Hypothalamus (tissue), 51 donors: ENCODE measurements at regions not wholly inside any gene's neighbourhood (a gene's known extent, or its start where the extent isn't known, plus 50 kb on each side); places are given as distances from the start of the nearest gene placed in this dataset.
"Not testable (repeated sequence)": the region's sequence is repeated elsewhere in the genome, so short reads cannot be mapped to it uniquely, and the experiment has no call there.

ENCODE experiments used
- DNase-seq, 51 donors: peaks; one replicate each; lab custom pipeline; 2025; lab: John Stamatoyannopoulos, UW

DNA sequence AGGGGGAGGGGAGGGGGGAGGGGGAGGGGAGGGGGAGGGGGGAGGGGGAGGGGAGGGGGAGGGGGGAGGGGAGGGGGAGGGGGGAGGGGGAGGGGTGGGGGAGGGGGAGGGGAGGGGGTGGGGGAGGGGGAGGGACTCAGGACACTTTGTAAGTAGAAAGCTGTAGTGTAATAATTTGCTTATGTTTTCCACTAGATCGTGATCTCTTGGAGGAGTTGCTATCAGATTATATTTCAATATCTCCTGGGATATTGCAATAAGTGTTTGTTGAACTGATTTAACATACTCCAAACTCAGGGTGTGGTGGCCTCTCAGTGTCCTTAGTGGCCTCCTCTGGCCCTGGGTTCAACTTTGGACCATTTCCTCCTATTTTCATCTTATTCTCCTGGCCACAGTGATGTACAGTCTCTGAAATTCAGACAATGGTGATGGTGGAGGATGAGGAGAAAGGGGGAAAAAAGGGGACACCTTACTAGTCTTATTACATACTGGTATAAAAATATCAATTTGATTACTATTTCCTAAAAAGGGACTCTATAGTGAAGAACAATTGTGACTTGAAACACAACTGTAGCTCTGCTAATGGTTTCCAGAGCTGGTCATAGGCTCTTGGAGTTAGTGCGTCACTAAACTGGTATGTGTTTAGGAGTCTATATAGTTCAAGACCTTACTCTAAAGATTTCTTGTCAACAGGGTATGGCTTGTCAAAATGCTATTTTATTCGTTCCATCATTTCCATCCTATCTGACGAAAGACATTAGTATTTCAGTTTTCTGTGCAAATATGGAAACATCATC, 89.6 kb downstream of the DDX1 start:
- no peak for DNase-seq

DNA sequence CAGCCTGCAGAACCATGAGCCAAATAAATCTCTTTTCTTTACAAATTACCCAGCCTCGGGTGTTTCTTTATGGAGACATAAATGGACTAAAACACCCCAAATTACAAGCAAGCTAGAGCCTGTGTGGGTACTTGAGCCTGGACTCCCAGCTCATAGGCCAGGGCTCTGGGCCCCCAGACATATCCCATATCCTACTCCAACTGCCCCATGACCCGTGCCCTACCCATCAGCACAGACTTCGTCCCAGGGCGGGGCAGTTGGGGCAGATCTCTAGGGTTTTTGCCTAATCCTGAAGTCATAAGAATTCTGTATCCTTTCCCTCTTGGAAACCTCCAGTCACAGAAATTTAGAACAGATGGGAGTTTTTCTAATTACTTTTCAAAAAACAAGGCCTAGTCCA, 90.7 kb downstream of the DDX1 start:
- no peak for DNase-seq

DNA sequence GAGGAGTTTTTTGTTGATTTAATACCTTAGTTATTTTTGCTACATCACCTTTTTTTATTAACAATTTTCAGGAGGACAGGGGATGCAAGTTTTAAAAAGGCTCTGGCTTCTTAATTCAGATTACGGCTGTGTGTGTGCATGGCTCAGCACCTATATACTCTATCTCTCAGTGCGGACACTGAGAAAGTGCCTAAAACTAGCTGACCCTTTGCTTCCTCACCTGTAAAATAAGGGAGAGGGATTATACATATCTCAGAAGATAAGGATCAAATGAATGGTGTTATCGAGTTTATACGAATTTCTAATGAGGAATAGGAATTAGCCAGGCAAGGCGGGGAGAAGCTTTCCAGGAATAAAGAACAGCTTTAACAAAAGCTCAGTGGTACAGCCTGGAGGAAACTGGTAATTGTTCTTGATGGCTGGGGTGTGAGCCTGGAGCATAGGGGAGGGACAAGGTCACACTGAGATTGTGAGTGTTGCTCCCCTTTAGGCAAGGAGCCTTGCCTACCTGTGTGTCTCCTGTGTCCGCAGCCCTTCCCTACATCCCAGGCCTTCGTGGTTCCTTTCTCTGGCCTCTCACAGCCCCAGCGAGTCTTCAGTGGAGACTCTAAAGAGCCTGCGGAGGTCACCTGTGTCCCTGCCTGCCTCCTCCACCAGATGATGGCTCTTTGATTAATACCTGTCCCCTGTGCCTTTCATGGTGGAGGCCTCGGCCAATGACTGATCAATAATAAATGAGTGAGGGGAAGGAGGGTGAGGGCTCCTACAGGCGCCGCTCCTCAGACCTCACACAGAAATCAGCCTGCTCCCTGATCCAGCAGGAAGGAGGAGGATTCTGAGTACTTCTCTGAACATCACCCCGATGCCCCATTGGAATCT, 92.7 kb downstream of the DDX1 start:
- DNase-seq = no peak

DNA sequence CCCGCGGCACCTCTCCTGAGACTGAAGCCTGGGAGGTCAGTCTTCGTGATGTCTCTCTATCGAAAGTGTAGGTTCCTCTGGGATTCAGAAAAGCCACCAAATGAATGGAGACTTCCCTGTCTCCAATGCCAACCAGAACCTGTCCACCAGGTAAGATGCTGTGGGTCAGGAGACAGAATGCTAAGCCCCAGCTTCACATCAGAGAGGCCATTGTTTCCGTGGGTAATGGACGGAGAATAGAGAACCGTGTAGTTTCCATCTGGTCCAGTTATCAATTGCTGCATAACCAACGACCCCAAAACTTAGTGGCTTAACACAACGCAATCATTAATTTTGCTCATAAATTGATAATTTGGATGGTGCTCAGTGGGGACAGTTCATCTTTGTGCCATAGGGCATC, 93.5 kb downstream of the DDX1 start:
- DNase-seq = no peak

DNA sequence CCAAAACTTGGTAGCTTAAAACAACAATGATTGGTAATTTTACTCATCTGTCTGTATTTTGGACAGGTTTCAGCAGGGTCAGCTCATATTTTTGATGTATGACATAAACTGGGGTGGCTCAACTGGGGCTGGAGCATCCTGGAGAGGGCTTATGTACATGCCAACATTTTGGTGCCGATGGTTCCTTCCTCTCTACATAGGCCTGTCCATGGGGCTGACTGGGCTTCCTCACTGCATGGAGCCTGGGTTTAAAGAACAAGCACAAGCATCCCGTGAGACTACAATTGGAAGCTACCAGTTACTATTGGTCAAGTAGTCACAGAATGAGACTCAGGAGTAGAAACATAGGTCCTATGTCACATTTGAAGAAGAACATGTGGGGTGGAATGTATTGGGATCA, 95.0 kb downstream of the DDX1 start:
- DNase-seq = no peak

DNA sequence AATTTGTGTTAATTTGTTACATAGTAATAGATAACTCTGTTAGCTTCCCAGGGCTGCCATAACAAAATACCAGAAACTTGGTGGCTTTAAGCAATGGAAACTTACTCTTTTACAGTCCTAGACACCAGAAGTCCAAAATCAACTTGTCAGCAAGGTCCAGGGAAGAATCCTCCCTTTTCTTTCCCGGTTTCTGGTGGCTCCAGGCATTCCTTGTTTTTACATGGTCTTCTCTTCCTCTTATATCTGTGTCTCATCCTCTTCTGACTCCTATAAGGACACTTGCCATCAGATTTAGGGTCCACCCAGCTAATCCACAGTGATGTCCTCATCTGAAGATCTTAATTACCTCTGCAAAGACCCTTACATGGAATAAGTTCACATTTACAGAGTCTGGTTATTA, 95.6 kb downstream of the DDX1 start:
- no peak for DNase-seq

DNA sequence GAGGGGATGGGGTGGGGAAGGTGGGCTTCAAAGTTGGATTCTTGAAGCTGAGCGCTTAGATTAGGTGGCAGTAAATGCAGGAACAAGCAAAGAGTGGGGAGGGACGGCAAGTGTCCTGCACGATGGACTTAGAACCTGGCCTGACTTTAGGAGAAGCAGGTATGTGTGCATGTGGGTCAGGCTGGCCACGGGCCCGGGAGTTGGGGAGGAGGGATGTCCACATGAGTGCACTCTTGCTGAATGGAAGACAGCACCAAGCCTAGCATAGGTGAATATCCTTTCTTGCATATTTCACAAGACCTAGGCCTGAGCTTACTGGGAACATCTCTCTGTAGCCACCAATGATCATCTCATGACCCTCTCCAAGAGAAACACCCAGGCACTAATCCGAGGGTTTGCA, 96.1 kb downstream of the DDX1 start:
- no peak for DNase-seq

DNA sequence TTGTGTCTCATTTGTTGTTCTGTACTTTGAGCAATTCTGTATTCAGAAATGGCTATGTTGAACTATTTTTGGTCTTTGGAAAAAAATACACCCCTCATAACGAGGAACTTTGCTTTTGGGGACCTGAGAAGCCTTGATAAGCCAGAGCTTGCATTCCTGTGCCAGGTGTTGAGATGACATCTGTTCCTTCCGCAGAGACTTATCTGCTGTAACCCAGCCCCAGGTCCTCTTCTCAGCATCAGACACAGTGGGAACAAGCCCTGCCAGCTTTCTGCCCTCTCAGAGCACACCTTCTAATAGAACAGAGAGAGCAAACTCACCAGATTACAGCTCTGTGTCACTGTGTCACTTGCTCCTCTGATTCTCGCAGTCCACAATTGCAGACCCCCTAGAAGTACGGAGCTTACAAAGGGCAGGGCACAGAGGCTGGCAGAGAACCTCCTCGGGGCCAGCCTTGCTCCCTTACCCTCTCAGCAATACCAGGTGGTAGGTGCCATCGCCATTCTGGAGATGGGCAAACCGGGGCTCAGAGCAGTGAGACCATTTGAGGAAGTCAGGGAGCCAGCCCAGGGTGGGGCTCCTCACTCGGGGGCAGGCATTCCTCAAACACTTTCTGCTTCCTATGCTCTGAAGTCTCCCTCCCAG, 97.4 kb downstream of the DDX1 start:
- DNase-seq = no peak

DNA sequence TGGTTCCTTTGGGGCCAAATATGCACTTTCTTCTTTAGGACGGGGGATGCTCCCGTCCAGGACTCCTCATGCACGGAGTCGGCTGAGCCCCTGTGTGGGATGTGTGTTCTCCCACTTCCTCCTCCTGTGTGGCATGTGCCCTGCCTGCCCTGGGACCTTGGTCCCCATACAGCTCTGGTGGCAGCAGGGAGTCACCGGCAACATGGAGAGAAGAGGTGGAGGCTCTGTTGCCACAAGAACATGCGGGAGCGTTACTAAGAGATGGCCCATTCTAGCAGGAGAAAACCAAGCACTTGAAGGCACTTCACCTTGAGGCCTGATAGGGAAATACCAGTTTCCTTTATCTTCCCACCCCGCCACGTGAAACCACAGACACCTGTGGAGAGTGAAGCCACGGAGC, 98.0 kb downstream of the DDX1 start:
- DNase-seq = no peak

DNA sequence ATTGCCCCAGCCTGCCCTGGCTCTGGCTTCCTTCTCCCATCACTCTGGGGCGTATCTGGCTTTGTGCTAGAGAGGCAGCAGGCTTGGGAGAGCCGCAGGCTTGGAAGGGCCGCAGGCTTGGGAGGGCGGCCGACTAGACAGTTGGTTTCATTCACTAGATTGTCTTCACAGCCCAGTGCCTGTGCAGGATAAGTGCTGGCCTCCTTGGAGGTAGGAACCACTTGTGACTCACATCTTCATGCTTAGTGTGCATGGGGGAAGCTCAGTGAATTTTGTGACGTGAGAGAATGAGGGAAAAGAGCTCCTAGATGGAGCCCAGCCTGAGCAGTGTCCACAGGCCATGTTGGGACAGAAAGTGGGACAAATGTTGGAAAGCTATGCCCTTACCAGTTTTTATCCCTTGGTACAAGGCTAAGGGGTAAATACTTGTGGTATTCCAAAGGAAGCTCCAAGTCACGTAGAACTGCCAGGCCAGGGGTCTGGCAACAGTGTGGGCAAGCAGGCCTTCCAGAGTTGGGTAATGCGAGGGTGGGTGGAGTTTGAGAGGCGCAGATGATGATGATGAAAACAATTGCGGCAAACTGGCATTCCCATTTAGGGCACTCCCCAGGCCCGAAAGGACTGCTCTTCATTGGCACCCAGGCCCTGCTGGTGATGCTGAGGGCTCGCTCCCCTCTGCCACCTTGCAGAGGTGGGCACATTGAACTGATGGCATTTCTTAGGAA, 100.1 kb downstream of the DDX1 start:
- no peak for DNase-seq

DNA sequence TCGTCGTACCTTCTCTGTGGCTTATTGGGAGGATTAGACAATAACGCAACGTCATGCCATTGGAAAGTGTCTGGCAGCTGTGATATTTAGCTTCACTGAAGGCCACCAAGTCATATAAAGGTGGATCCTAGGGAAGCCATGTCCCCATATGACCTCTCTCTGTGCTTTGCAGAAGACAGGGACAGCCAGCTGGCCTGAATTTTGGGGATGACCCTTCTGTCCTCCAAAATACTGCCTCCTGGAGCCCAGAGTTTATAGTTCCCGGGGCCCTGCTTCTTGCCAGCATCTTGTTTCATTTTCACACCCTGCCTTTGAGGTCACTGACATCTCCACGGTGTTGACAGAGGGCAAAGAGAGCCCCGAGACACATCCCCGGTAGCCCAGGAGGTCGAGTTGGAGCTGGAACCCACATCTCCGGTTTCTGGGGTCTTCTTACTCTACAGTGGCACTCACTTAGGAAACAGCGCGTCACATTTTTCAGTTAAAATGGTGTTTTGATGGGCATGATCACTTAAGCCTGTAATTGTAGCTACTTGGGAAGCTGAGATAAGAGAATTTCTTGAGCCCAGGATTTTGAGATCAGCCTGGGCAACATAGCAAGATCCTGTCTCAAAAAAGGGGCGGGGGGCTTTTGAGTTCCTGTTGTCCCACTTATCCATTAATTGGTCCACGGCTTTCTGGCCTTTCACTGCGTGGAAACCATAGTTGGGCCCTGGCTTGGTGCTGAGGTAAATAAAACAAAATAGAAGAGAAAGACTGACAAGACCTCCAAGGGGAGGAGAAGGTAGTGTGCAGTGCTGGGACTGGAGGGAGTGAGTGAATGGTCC, 101.1 kb downstream of the DDX1 start:
- DNase-seq = no peak

DNA sequence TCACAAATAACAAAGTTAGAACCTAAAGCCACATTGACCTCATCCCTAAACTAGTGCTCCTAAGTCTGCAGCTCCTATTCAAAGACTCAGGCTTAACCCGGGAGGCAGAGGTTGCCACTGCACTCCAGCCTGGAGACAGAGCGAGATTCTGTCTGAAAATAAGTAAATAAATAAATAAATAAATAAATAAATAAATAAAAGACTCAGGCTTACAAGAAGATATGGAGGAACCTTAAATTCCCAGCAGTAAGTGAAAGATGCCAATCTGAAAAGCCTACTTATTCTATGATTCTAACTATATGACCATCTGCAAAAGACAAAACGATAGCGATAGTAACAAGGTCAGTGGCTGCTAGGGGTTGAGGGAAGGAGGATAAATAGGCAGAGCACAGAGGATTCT, 101.7 kb downstream of the DDX1 start:
- no peak for DNase-seq

DNA sequence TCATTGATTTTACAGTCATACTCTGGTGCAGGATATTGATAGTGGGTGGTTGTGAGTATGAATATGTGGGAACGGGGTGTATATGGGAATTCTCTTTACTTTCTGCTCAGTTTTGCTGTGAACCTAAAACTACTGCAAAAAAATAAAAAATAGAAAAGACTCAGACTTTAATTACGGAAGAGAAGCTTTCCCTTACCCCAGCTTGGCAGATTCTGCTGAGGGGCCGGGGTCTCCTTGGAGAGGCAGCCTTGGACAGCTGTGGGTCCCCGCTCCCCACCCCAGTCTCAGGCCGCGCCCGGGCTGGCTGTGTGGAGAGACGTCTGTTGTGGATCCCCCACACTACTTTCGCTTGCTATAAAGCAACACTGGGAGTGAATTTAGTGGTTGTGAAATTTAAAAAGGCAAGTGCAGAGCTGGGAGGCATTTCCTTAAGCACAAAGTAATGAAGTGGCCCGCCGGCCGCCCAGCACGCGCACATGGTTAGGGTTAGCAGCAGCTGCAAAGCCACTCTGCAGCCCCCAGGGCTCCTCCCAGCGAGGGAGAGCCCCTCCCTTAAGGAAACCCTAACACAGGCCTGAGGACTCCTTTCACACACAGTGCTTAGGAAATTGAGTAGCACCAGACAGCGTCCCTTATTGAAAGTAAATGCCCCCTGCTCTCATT, 102.4 kb downstream of the DDX1 start:
- no peak for DNase-seq

DNA sequence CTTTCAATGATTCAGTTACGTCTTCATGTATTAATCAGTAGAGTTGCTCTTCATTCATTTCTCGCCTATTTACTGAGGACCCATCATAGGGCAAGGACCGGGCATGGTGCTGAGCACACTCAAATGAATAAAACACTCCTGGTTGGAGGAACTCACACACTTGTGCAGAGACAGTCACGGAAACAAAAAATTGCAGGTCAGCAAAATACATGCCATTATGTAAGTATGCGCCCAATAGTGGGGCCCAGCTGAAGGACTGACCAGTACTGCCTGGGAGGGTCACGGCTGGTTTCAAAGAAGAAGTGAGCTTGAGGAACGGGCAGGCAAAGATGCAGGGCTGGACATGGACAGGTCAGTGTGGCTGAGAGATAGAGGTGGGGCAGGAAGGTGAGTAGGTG, 102.9 kb downstream of the DDX1 start:
- DNase-seq = no peak

DNA sequence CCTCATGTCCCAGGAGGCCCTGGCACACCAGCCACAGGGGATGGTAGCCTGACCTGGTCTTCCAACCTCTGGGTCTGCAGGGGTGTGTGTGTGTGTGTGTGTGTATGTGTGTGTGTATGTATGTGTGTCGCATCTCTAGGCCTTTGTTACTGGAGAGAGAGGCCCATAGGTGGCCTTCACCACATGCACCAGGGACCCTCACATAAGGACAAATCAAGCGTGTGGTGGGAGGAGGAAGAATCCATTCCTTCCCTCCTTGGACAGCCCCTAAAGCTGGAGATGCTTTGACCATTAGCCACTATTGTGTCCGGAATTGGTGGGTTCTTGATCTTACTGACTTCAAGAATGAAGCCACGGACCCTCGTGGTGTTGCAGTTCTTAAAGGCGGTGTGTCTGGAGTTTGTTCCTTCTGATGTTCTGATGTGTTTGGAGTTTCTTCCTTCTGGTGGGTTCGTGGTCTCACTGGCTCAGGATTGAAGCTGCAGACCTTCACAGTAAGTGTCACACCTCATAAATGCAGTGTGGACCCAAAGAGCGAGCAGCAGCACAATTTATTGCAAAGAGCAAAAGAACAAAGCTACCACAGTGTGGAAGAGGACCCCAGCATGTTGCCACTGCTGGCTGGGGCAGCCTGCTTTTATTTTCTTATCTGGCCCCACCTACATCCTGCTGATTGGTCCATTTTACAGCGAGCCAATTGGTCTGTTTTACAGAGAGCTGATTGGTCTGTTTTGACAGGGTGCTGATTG, 104.1 kb downstream of the DDX1 start:
- no peak for DNase-seq

DNA sequence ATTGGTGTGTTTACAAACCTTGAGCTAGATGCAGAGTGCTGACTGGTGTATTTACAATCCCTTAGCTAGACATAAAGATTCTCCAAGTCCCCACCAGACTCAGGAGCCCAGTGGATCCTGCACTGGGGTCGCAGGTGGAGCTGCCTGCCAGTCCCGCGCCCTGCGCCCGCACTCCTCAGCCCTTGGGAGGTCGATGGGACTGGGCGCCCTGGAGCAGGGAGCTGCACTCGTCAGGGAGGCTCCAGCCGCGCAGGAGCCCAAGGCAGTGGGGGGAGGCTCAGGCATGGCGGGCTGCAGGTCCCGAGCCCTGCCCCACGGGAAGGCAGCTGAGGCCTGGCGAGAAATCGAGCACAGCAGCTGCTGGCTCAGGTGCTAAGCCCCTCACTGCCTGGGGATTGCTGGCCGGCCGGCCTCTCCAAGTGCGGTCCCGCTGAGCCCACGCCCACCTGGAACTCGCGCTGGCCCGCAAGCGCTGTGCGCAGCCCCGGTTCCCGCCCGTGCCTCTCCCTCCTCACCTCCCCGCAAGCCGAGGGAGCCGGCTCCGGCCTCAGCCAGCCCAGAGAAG, 105.0 kb downstream of the DDX1 start:
- DNase-seq = not testable (repeated sequence)

DNA sequence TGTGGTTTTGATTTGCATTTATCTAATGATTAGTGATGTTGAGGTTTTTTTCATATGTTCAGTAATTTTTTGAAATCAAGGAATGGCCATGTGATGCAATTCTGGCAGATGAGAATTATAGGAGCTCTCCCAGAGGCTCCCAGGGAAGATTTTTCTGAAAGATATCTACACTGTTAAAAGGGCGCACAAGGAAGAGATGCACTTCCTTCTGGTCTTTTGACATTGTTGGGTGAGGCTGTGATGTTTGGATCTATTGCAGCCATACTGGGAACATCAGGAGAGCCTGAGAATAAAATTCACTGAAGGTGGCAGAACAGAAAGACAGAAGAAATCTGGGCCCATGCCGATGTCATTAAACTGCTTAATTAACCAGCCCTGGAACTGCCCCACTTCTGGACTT, 108.5 kb downstream of the DDX1 start:
- no peak for DNase-seq

DNA sequence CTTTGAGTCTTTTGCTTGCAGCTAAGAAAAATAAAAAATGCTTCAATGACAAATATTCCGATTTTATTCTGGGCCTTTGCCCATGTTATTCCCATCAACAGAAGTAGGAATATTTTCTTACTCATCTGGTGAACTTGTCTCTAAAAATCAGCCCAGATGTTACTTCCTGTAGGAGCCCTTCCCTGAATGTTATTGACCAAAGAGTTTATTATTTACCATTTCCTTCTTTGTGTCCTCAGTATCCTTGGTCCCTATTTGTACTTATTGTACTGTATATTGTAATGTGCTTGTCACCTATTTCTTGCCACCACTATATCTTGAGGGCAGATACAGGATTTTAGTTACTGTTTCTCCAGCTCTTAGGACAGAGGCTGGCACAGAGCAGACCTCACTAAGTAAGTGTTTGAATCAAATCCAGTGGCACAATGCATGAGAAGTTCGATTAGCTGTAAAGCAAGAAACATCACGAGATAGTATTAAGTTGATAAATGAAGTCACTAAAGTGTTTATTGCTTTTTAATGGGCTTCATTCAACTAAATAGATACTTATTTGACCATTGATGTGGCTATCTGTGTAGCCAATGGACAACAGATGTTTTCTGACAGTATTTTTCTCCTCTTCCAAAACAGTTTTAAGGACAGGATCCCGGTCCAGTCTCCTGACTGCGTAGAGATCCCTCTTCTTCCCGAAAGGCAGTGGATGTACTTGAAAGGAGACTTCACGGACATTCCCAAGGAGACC, 109.1 kb downstream of the DDX1 start:
- no peak for DNase-seq
